IPS-NIHi7 (cell line): ENCODE measurements at regions not wholly inside any gene's neighbourhood (a gene's known extent, or its start where the extent isn't known, plus 50 kb on each side); places are given as distances from the start of the nearest gene placed in this dataset.

Source experiments
- DNase-seq: peaks from one replicate; pipeline ENCODE4 v3.0.0; 2012; ENCODE audit warnings: mixed read lengths; ENCODE audit errors: extremely low spot score

DNA sequence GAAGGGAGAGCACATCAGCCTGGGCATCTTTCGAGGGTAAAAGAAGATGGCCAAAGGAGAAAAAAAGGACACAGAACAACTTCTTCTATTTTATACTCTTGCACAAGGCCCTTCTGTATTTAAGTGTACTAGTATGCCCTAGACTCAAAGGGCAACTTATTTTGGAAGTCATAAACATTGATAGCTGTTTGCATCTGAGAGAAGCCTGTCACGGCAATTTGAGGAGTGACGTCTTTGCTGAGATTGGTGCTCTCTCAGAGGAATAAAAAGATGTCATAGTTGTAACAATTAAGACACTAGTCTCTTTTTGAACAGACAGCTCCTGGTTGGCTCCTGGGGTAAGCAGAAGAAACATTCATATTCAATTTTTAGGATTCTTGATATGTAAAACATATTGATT, 260.4 kb upstream of the TTC14 start:
- no peak for DNase-seq

DNA sequence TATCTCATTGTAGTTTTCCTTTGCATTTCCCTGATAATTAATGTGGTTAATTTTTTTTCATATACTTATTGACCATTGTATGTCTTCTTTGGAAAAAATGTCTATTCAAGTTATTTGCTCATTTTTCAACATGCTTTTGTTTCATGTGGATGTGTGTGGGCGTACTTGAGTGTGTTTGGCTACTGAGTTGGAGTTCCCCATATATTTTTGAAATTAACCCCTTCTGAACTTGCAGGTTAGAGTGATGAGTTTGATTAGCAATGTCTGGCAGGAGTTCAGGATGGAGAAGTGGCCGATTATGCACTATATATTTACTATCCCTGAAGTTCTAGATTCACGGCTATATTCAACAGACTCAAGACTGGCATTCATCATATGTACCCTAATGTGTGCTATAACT, 250.4 kb upstream of the TTC14 start:
- no peak for DNase-seq

DNA sequence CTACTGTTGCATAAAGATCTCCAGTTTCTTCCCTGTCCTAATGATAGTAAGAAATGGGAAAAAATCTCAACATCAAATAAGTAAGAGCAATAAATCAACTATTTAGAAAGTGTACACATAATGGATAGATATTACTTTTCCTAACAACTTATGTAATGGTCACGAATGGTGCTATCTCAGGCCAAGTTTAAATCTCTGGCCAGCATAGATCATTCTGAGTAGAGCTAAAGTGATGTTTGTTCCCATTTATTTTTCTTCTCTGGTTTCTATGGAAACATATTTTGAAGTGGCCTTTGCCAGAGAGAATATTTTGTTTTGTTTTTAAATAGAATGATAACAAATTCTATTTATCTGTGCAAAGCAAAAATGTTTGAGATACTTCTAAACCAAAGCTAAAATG, 249.7 kb upstream of the TTC14 start:
- no peak for DNase-seq

DNA sequence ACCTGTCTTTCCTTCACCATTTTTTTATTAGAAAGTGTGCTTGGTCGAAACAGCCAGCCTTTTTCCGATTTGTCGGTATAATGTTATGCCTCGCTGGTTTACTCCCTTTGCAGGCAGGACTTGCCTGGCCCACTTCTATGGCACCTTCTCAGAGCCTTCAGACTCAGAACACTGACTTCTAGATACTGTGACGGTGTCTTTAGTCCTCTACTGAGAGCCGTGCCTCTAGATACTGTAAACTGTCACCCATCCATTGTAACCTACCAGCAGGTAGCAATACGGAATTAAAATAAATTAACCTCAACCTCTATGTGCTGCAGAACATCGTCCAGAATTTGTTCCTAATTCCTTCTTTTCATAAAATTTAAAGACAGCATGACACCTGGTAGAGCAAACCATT, 247.7 kb upstream of the TTC14 start:
- no peak for DNase-seq

DNA sequence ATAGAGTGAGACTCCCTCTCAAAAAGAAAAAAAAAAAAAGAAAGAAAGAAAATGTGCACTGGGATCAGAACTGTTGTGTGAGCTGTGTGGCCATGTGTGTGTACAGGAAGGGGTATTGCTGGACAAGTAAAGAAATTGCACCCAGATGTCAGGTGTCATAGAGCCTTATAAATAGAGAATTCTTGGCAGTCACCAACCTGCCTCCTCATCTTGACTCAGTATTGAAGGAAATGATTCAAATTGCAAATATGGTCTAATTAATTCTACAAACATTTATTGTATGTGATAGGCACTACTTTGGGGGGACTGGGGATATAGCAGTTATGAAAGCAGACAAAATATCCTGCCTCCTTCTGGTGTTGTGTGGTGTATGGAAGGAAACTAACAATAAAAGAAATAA, 243.8 kb upstream of the TTC14 start:
- no peak for DNase-seq

DNA sequence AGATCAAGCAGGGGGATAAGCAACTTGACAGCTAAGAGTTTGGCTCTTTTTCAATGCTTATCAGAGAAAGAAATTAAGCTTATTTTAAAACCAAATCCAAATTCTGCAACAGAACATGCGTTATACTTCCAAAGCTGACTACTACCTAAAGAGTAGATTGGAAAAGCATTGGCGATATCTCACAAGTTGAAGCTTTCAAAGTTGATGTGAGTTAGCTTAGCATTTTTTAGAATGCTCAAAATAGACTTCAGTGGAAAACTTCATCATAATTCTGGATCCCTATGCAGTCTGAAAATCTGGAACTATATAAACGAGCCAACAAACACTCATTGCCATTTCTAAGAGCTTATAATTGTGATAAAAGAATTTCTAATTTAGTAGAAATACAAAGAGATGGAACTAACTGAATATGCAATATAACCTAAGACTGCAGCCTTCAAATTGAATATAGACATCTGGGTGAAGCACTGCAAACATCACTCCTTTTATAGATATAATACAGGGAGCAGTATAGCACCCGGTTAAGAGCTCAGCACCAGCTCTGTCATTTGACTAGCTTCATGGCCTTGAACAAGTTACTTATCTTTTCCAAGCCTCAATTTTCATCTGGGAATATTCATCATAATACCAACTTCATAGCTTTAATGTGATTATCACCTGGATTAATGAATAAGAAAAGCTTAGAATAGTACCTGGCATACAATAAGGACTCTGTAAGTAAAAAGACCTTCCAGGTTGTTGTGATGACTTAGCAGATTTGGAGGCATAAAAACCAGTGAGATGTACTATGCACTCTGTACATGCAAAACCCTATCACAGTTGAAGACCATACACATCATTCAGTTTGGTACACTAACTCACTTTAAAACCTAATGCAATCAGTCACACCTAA, 242.7 kb upstream of the TTC14 start:
- DNase-seq = no peak

DNA sequence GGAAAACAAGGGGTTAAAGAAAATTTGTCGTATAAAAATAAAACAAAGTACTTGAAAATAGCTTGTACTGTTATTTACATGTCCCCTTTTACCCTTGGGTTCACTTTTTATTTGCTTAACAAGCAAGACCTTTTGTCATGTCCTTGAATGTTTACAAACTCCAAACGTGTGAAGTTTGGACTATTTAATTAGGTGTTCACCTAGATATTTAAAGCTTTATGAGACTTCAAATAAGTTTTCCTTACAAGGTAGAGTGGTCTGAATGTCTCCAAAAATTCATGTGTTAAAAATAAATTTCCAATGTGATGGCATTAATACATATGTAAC, 242.0 kb upstream of the TTC14 start:
- DNase-seq = no peak

DNA sequence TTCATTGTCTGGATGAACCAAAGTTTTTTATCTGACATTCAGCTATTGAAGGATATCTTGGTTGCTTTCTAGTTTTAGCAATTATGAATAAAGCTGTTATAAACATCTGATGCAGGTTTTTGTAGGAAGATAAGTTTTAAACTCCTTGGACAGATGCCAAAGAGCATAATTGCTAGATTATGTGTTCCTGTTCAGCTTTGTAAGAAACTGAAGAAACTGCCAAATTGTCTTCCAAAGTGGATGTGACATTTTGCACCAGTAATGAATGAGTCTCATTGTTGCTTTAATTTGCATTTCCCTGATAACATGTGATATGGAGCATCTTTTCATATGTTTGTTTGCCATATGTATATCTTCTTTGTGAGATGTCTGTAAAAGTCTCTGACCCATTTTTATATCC, 239.9 kb upstream of the TTC14 start:
- no peak for DNase-seq

DNA sequence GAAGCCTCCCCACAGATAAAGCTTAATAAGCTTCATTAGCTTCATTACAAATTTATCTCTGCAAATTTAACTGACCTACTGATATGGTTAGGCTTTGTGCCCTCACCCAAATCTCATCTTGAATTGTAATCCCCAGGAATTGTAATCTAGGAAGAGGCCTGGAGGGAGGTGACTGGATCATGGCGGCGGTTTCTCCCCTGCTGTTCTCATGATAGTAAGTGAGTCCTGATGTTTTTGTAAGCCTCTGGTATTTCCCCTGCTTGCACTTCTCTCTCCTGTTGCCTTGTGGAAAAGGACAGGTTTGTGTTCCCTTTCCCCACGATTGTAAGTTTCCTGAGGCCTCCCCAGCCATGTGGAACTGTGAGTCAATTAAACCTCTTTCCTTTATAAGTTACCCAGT, 226.1 kb upstream of the TTC14 start:
- no peak for DNase-seq

DNA sequence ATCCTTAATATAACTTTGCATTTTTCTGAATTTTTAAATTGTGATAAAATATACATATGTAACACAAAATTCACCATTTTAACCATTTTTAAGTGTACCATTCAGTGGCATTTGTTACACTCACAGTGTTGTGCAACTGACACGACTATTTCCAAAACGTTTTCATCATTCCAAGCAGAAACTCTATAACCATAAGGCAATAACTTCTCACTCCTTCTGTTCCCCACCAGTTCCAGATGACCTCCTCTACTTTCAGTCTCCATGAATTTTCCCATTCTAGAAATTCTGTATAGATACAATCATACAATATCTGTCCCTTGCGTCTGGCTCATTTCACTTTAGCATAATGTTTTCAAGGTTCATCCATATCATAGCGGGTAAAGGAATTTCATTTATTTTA, 223.5 kb upstream of the TTC14 start:
- DNase-seq = no peak

DNA sequence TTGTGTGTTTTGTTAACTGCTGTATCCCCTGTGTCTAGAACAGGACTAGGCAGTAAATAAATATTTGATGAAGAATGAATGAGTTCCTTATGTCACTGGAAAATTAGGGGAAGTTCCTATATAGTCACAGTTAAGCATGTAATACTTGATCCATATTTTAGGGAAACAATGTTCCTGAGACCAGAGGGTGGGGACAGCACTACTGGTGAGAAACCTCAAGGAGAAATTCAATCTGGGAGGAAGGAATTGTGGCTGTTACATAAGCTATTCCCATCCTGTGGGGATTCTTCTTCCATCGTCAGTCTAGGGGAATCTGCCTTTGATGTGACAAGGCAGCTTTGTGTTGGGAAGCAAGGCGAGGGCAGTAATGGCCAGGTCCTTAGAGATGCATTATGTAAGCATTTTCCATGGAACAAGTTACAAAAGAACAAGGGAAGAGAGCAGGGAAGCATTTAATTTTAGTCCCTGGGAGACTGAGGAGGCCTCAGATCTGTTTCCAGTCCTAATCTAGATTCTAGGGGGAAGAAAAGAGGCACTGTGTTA, 219.3 kb upstream of the TTC14 start:
- peak; percentile 18 for DNase-seq

DNA sequence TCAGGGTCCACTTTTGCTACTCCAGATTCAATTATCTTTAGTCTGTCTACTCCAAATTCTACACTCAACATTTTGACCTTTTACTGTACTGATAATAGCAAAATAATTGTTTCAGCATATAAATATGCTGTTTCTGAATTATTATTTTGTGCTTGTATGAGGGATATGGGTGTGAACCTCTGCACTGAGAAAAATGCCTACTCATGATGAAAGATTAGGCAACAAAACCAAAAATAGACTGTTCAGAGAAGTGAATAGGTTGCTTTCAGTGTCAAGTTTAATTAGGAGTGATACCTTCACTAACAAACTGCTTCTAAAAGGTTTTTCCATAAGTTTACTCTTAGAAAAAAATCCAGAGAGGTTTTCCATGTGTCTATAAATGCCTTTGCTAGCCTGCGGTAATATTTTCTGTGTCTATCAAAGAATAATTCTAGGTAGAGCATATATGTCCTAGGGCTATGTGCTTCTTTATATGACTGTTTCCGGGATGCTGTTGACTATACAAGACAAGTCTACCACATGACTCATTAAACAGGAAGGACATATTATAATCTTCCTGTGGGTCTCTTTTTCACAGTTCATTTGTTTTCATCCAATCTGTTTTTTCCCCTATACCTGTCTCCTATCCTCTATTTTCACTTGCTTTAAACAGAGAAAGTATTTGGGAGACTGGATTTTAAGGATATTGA, 218.5 kb upstream of the TTC14 start:
- no peak for DNase-seq

DNA sequence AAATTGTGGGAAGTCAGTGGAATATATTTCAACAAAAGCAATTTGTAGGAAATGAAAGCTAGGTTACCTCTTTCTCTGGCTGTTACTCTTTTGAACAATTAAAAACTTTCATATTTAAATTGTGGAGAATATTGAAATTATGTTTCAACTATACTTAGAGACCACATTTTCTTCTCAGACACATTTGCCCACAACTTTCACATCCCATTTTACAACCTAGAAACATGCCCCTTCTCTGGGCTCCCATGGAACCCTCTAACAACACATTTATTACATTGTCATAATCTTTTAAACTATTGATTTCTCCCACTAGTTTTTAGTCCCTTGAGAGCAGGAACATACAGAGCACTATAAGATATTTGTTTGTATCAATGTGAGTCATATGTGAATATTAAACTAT, 211.7 kb upstream of the TTC14 start:
- no peak for DNase-seq

DNA sequence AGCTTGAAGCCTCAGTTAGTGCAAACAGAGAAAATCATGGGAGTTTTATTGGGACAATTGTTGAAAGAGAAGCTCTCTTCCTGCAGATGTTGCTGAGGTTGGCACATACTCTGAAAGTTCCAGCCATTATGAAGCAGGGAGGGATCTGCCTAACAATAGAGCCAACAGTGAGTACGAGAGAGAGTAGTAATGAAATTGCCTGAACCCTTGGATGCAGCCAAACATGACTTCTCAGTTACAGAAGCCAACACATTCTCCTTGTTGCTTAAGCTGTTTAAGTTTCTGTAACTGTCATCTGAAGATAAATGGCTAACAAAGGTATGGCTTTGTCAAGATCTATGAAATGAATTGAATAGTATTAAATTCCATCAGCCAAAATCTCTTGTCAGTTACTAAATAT, 211.0 kb upstream of the TTC14 start:
- DNase-seq = no peak

DNA sequence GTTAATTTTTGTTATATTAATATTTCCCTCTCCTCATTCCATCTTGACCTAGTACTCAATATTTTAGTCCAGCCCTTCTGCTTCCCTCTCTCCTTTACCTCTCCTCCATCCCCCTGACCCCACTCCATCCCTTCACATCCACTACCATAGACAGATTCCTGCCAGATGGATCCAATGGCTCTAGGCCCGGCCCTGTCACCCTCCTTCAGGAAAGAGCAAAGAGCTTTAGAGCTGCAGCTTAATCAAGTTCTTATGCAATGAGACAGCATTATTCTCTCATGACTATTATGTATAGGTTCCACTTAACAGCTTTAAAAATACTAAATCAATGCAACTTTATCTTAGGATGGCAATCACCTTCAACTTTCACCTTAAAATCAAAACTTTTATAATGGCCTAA, 200.7 kb upstream of the TTC14 start:
- DNase-seq = no peak

DNA sequence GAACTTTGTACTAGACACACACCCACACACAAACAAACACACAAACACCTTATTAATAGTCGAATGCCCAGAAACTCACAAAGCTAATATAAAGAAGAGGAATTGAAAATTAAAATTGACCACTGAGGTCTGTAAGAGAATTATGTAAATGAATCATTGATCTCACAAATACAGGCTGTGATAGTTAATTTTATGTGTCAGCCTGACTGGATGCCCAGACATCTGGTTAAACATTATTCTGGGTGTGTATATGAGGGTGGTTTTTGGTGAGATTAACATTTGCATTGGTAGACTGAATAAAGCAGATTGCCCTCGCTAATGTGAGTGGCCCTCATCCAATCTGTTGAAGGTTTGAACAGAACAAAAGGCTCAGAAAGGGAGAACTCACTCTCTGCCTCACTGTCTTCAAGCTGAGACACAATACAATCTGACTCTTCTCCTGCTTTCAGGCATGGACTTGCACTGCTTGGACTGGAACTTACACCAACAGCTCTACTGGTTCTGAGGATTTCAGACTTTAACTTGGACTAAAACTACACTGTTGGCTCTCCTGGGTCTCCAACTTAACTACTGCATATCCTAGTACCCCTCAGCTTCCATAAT, 199.4 kb upstream of the TTC14 start:
- no peak for DNase-seq

DNA sequence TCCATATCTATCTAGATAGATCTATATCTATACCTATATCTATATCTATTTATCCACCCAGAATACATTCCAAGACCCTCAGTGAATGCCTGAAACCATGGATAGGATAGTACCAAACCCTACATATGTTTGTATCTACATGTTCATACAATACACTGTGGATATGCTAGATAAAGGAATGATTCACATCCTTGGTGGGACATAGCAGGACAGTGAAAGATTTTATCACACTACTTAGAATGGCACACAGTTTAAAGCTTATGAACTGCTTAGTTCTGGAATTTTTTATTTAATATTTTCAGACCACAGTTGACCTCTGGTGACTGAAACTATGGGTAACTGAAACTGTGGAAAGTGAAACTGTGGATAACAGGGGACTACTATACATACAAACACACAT, 198.8 kb upstream of the TTC14 start:
- no peak for DNase-seq

DNA sequence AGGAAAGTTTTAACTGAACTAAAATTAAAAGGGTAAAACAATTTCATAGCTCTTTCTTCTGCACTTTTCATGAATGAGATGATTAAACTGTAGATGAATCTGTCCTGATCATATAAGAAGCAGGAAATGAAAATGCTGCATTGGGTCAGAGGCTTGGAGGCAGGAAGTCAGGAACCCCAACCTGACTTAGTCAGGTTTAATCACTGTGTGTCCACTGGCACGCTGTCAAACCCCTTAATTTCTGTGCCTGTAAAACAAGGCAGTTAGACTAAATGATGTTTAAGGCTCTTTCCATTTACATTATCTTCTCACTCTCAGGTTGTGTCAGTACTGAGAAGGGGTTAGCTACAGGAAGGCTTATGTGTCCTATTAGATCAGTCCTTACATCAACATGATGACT, 193.3 kb upstream of the TTC14 start:
- DNase-seq = no peak

DNA sequence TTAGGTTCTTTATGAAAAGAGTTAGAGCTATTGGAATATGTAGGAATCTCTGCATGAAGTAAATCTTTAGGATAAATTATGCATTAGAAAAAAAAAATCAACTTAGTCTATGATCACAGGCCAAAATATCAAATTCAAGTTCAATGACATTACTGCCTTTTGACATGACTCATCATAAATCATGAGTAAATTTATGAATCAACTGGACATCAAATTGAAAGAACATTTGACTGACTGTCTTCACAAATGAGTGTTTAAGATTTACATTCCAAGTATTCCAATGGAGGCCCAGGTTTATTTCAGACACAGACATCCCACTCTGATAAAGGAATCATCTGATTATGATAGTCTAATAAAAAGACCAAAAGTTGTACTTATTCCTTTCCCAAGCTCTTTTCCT, 192.8 kb upstream of the TTC14 start:
- DNase-seq = no peak

DNA sequence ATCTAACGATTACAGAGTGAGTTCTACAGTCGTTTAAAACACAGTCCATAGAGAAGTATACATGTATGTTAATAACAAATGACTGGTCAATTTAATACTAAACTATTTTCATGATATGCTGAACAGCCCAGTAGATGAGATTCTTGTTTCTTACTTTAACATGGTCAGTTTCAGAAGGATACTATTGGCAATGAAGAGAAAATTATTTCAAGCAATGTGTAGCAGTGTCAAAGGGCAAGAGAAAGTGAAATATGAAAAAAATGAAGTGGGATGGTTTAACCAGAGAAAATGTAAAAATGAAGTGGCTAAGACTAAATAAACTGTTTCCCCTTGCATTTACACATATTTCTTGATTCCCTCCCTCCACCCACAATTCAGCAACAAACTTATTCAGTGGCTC, 192.1 kb upstream of the TTC14 start:
- no peak for DNase-seq

DNA sequence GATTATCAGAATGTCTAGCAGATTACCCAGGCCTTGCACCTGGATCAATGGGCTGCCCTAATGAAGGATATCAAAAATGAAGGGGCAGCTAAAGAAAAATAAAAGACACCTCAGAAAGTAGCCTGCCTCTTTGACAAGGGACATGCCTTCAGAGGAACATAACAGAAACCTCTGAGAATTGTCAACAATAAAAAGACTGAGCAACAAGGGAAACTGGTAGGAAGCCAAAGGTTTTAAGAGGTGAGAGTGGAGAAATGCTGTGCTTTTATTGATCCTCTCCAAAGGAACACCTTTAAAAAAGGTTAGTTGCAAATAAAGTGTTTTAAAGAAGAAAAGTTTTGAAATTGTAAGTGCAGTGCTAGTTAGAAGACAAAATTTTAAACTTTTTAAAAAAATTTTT, 187.8 kb upstream of the TTC14 start:
- no peak for DNase-seq

DNA sequence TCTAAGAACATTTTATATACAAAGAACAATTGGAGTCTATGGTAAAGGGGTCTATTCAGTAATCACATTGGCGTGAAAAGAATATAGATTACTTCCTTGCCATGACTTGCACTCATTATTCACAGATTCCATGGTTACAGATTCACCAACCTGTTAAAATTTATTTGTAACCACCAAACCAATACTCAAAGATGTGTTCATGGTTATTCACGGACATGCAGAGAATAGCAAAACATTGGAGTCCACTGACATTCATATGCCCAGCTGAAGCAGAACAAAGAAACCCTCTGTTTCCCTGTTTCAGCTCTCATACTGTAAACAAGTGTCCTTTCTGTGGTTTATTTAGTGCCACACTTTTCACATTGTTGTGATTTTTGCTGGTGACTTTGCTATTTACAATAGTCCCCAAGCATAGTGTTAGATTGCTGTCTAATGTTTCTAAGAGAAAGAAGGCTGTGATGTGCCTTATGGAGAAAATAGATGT, 185.8 kb upstream of the TTC14 start:
- no peak for DNase-seq

DNA sequence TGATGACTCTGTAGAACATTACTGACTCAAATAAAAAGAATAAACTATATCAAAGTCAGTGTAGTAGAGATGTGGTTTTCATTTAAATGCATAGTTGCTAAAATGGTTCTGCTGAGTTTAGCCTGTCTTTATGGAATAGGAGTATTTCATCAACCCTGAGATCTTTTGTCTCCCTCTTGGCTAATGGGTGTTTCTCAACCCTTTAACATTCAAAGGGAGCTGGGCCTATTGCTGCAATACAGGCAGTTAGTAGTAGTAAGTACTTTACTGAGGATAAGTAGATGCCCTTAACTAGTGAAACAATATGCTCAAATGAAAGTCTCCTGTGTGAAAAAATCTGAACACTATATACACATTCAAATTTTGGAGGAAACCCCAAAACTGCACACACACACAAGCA, 184.7 kb upstream of the TTC14 start:
- no peak for DNase-seq
